GM19463 (cell line): ENCODE measurements at regions not wholly inside any gene's neighbourhood (a gene's known extent, or its start where the extent isn't known, plus 50 kb on each side); places are given as distances from the start of the nearest gene placed in this dataset.
"Not testable (repeated sequence)": the region's sequence is repeated elsewhere in the genome, so short reads cannot be mapped to it uniquely, and the experiment has no call there.

ENCODE experiments used
- ATAC-seq: cut with Tn5 transposase; IDR thresholded peaks from one replicate; pipeline ENCODE4 v1.9.1; 2021; ENCODE audit warnings: mild to moderate bottlenecking, moderate library complexity; ENCODE audit not compliant: unreplicated experiment

GRCh38 chr2:15750822-15751329 lies 159.2 kb downstream of the DDX1 start:
- ATAC-seq = no peak

DNA sequence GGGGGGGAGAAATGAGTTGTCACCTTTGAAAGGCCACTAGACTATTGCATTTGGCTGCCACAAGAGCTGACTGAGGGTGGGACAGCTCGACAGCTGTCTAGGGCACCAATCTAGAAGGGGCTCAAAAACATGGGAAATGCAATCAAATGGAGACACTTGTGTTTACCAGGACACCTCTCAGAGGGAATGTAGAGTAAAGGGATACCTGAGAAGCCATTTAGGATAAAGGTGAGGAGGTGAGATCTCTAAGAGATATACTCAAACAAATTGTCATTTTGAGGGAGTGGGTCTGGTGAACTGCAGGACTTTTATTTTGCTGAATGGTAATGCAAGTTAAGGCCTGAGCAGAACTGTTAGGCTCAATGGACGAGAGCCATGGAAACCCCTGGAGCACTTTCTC lies 159.8 kb downstream of the DDX1 start:
- ATAC-seq = no peak

GRCh38 chr2:15752552-15753232 lies 161.0 kb downstream of the DDX1 start:
- no peak for ATAC-seq

GRCh38 chr2:15753233-15753798 lies 161.6 kb downstream of the DDX1 start:
- ATAC-seq = no peak

GRCh38 chr2:15753811-15754702 lies 162.4 kb downstream of the DDX1 start:
- no peak for ATAC-seq

DNA sequence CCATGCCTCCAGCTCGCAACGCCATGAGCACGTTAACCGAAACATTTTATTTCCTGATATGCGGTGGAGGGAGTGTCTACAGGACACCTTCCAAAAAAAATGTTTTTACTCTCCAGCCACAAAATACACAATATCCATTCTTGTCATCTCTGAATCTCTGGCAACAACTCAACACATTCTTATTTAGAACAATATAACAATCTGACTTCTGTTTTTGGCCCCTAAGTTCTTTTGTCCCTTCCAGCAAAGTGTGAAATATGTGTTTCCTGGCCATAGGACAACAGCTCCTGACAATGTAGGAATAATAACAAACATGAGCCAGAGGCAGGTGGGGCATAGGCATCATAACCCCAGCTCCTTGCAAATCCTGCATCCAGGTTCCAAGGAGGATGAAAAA lies 163.0 kb downstream of the DDX1 start:
- no peak for ATAC-seq

DNA sequence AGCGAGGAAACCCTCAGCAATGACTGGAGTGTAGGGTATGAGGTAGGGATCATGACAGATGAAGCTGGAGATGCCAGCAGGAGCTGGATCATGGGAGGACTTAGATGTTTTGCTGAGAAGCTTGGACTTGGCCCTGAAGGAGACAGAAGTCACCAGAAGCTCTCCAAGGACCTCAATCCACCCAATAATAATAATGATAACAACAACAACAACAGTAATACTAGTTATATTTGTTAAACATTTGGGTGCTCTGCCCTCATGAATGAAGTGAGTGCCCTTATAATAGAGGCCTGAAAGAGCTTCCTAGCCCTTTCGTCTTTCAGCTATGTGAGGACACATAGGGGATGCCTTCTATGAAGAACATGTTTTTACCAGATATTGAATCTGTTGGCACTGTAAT lies 163.9 kb downstream of the DDX1 start:
- no peak for ATAC-seq

DNA sequence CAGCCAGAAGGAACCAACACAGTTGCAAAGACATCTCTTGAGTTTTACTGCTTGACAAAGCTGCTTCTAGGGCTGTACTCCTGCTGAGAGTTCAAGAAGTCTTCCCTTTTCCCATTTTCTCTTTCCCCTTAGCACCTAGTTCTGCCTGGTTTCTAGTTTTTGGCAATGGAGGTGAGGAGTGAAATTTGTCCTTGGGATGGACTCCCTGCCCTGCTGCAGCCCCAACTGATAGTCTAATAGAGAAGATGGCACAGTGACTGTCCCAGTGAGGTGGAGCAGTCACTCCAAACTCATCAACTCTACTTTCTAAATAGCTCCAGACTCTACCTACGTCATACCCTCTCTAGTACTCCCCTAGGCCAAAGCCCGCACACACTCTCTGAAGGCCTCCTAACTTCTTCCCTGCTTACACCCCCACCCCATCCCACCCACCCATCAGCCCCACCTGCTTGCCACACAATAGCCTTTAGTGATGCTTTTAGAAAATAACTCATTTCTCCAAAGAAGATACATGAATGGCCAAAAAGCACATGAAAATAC lies 164.4 kb downstream of the DDX1 start:
- no peak for ATAC-seq

DNA sequence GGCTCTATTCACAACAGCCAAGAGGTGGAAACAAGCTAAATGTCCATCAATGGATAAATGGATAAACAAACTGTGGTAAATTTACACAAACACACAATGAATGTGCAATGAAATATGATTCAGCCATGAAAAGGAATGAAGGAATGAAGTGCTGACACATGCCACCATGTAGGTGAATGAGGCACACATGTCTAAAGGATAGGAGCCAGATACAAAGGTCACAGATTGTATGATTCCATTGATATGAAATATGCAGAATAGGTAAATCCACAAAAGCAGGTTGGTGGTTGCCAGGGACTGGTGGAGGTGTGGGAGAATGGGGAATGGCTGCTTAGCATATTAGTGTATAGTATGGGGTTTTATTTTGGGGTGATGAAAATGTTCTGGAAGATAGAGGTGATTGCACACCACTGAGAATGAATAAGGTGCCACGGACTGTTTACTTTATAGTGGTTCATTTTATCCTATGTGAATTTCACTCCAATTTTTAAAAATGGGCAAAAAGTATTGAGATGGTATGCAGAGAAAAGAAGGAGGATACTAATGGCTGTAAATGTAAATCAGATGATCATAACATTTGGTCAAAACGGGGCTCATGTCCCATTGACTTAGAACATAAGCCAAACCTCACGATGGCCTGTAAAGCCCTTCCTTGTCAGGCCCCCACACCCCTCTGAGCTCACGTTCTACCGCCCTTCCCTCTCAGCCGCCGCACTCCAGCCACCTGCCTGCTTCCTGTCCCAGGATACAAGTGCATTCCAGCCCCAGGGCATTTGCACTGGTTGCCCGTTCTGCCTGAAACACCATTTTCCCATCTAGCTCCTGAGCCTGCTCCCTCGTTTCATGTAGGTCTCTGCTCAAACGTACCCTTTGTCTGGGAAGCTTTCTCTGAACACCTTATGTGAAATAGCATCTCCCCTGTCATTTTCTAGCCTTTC lies 165.5 kb downstream of the DDX1 start:
- ATAC-seq = no peak

- no peak for ATAC-seq
Observed at GRCh38 chr2:15757820-15758586, 166.3 kb downstream of the DDX1 start.

GRCh38 chr2:15758848-15759247 lies 167.2 kb downstream of the DDX1 start:
- ATAC-seq = no peak

DNA sequence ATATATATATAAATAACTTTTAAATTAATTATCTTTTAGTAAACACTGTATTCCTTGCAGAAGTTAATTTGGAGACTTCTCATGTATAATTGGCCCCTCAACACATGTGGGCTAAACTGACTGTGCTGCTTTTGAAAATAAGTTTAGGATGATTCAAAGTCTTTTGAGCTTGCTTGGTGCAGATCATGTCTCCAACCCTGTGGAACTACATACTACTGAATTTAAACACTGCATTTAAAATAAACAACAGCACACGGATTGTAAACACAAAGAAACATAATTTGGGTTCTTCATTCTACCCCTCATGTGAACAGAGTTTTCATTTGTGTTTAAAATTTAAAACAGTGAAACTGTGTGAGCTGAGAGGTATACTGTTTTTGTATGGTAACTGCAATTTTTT lies 167.7 kb downstream of the DDX1 start:
- no peak for ATAC-seq

DNA sequence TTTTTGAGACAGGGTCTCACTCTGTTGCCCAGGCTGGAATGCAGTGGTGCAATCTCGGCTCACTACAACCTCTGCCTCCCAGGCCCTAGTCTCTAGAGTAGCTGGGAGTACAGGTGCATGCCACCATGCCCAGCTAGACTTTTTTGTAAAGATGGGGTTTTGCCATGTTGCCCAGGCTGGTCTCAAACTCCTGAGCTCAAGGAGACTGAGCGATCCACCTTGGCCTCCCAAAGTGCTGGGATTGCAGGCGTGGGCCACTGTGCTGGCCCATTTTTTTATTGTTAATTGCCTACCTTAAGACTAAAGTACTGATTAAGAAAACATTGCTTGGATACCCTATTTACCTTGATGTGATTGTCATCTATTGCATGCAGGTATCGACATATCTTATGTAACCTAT lies 168.1 kb downstream of the DDX1 start:
- not testable (repeated sequence) for ATAC-seq

DNA sequence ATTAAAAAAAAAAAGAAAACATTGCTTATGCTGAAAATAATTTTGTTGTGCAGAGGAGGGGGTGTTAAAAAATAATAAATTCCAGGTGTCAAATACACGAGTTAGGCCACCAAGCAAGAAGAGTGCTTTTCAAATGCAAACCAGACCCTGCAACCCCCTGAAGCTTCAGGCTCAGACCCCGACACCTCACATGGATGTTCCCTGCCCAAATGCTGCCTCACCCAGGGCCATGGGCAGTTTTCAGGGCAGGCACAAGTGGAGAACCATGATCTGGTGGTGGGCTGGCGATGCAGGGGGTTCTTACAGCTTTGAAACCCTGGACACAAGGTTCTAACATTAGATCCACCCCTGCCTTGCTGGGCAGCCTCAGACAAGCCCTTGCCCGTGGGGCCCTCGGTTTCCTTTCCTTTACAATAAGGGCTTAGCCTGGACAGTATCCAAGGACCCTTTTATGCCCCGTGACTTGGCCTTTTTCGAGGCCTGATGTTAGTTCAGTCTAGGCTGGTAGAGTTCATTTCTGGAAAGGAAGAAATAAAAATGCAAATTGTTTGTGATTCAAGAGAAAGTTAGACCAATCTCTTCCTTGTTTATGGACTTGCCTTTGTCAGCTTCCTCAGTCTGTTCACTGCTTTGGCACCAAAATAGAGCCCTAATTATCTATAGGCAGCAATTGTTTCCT lies 168.7 kb downstream of the DDX1 start:
- ATAC-seq = no peak

DNA sequence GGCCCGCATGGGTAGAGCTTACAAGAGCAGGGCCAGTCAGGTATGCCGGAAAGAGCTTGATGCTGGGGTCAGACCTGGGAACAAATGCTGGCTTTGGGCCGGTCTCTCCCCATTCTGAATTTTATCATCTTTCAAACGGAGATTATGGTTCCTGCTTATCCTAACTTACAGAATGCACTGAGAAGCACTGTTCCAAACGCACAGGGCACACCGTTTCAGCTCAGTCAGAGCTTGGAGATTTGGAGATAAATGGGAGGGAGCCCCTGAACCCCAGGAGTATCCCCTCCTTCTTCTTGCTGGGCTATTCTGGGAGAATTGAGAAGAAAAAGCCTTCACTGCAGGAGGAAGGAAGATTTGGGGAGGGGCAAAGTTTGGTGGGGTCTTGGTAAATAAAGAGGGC lies 169.4 kb downstream of the DDX1 start:
- no peak for ATAC-seq

- ATAC-seq = no peak
Observed at GRCh38 chr2:15761910-15762309, 170.2 kb downstream of the DDX1 start.

DNA sequence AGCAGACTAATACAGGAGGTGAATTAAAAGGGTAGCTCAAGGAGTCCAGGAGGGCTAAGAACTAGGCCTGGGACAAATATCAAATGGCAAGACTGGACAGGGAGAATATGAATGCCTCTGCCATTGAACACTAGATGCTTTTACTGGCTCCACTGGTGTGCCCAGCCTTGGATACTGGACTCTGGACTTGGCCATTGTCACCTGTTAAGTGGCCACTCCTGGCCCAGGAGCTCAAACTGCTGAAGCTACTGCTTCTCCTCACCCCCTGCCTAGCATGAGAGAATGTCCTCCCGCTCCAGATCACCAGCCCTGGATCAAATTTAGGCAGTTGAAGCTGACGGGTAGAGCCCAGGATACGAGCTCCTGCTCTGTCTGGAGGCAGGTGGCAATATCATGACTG lies 170.8 kb downstream of the DDX1 start:
- ATAC-seq = no peak

- no peak for ATAC-seq
Observed at GRCh38 chr2:15763106-15763821, 171.6 kb downstream of the DDX1 start.
